ENCODE measurements at regions not wholly inside any gene's neighbourhood (a gene's known extent, or its start where the extent isn't known, plus 50 kb on each side); places are given as distances from the start of the nearest gene placed in this dataset.

GRCh38 chr21:35340273-35340672 is 291.2 kb upstream of the RUNX1 start:
- H3K36me3 ChIP-seq (ENCODE audit: control insufficient read depth in 2 of 2, insufficient read depth in 1 of 2, low read length in 2 of 2), result no peaks in the 10 kb centered on the region
- TF ChIP-seq ZNF266 (tag by site-specific recombination; IDR thresholded peaks at IDR 0.05; ENCODE audit: low read depth) (no peak), ZSCAN4 (tag by site-specific recombination; IDR thresholded peaks at IDR 0.05) (no peak), ZNF843 (tag by site-specific recombination; IDR thresholded peaks at IDR 0.05) (no peak), KLF10 (tag by site-specific recombination; IDR thresholded peaks at IDR 0.05) (no peak), KLF16 (tag by site-specific recombination; IDR thresholded peaks at IDR 0.05) (no peak), ZNF514 (tag by site-specific recombination; IDR thresholded peaks at IDR 0.05) (no peak), ZNF704 (tag by site-specific recombination; IDR thresholded peaks at IDR 0.05) (no peak), TCF7L2 (IDR thresholded peaks at IDR 0.05; ENCODE audit: borderline replicate concordance, low read depth, low read length) (no peak), ZNF623 (tag by site-specific recombination; IDR thresholded peaks at IDR 0.05) (no peak), PRDM2 (tag by site-specific recombination; IDR thresholded peaks at IDR 0.05; ENCODE audit: borderline replicate concordance) (no peak), ZNF548 (tag by site-specific recombination; IDR thresholded peaks at IDR 0.05) (no peak), ZNF561 (tag by site-specific recombination; IDR thresholded peaks at IDR 0.05; ENCODE audit: borderline replicate concordance) (no peak), TSHZ1 (tag by site-specific recombination; IDR thresholded peaks at IDR 0.05; ENCODE audit: borderline replicate concordance) (no peak), ZBTB49 (tag by site-specific recombination; IDR thresholded peaks at IDR 0.05; ENCODE audit: low read depth) (no peak), ZBTB10 (tag by site-specific recombination; IDR thresholded peaks at IDR 0.05) (no peak), ZBTB26 (tag by site-specific recombination; optimal IDR thresholded peaks at IDR 0.05) (no peak), ZNF660 (tag by site-specific recombination; IDR thresholded peaks at IDR 0.05) (no peak), ZNF510 (tag by site-specific recombination; IDR thresholded peaks at IDR 0.05; ENCODE audit: insufficient replicate concordance) (no peak), SETDB1 (IDR thresholded peaks at IDR 0.05; ENCODE audit: insufficient read length, low read length) (no peak), OVOL3 (tag by site-specific recombination; IDR thresholded peaks at IDR 0.05) (no peak)
- H3K4me3 ChIP-seq (ENCODE audit: low read depth, low read length), result no peak overlapping the region
- ChIA-PET CTCF (interaction anchor here (0.6 kb wide), 2 partner anchors 26 to 515 kb away, joined by 3 read pairs; no protein-coding TSS in a partner anchor), POLR2A (no interaction called here)
- no peak overlapping the region for H3K27ac ChIP-seq (ENCODE audit: extremely low read depth, low read depth, low read length)
- H3K4me1 ChIP-seq (ENCODE audit: control insufficient read depth, insufficient read depth, low read length), result no peaks in the 10 kb centered on the region
- H3K9me3 ChIP-seq (ENCODE audit: control insufficient read depth, insufficient read depth, low read depth, low read length), result no peaks in the 10 kb centered on the region

Measured in HEK293 (cell line).